G401 (cell line): ENCODE measurements at regions not wholly inside any gene's neighbourhood (a gene's known extent, or its start where the extent isn't known, plus 50 kb on each side); places are given as distances from the start of the nearest gene placed in this dataset.
"Not testable (repeated sequence)": the region's sequence is repeated elsewhere in the genome, so short reads cannot be mapped to it uniquely, and the experiment has no call there.

Experiments used
- DNase-seq: peaks from one replicate; pipeline ENCODE4 v3.0.0-alpha.2; 2015; ENCODE audit warnings: low spot score
- in situ Hi-C: cut with HindIII; loops from 2 replicates; pipeline ENCODE4 v1.10.0; 2016; ENCODE audit warnings: low sequenced_read_pairs, mixed read lengths

- no peak for DNase-seq
- in situ Hi-C loops, result no loop called here
Observed at GRCh38 chr1:209183195-209183594, 400.3 kb upstream of the CAMK1G start.

- no peak for DNase-seq
- in situ Hi-C loops, result no loop called here
Observed at GRCh38 chr1:209187589-209187988, 395.9 kb upstream of the CAMK1G start.

GRCh38 chr1:209190591-209191261 is 392.8 kb upstream of the CAMK1G start:
- in situ Hi-C loops, result no loop called here
- DNase-seq, result peak; percentile 77

GRCh38 chr1:209191262-209191634 is 392.3 kb upstream of the CAMK1G start:
- in situ Hi-C loops, result no loop called here
- DNase-seq, result no peak

- no peak for DNase-seq
- in situ Hi-C loops, result no loop called here
Observed at GRCh38 chr1:209196140-209196539, 387.4 kb upstream of the CAMK1G start.

- DNase-seq, result no peak
- in situ Hi-C loops, result no loop called here
Observed at GRCh38 chr1:209198961-209199750, 384.4 kb upstream of the CAMK1G start.

- in situ Hi-C loops, result no loop called here
- no peak for DNase-seq
Observed at GRCh38 chr1:209199822-209200221, 383.7 kb upstream of the CAMK1G start.

GRCh38 chr1:209202321-209202720 is 381.2 kb upstream of the CAMK1G start:
- in situ Hi-C loops, DNase-seq: not testable (repeated sequence)

- in situ Hi-C loops, result no loop called here
- peak; percentile 81 for DNase-seq
Observed at GRCh38 chr1:209202830-209203532, 380.5 kb upstream of the CAMK1G start.

- no peak for DNase-seq
- in situ Hi-C loops, result no loop called here
Observed at GRCh38 chr1:209203533-209203895, 380.0 kb upstream of the CAMK1G start.

GRCh38 chr1:209205039-209205438 is 378.5 kb upstream of the CAMK1G start:
- in situ Hi-C loops, result no loop called here
- DNase-seq, result no peak

- peak; percentile 41 for DNase-seq
- in situ Hi-C loops, result no loop called here
Observed at GRCh38 chr1:209207126-209207700, 376.3 kb upstream of the CAMK1G start.

- DNase-seq, result peak; percentile 77
- in situ Hi-C loops, result no loop called here
Observed at GRCh38 chr1:209207701-209208286, 375.7 kb upstream of the CAMK1G start.

GRCh38 chr1:209208648-209209047 is 374.9 kb upstream of the CAMK1G start:
- DNase-seq, result no peak
- in situ Hi-C loops, result no loop called here

GRCh38 chr1:209213989-209214388 is 369.5 kb upstream of the CAMK1G start:
- no peak for DNase-seq
- in situ Hi-C loops, result no loop called here

- no peak for DNase-seq
- in situ Hi-C loops, result no loop called here
Observed at GRCh38 chr1:209215826-209216225, 367.7 kb upstream of the CAMK1G start.

GRCh38 chr1:209218113-209218512 is 365.4 kb upstream of the CAMK1G start:
- in situ Hi-C loops, result no loop called here
- DNase-seq, result no peak

GRCh38 chr1:209218981-209219380 is 364.5 kb upstream of the CAMK1G start:
- DNase-seq, result no peak
- in situ Hi-C loops, result no loop called here

GRCh38 chr1:209219791-209220524 is 363.6 kb upstream of the CAMK1G start:
- in situ Hi-C loops, result no loop called here
- peak; percentile 60 for DNase-seq
